GM12891 (cell line): ENCODE measurements at regions not wholly inside any gene's neighbourhood (a gene's known extent, or its start where the extent isn't known, plus 50 kb on each side); places are given as distances from the start of the nearest gene placed in this dataset.

Source experiments
- POLR2A ChIP-seq: IDR thresholded peaks from 2 replicates; pipeline ENCODE4 v1.6.1; 2011; ENCODE audit warnings: low read depth, low read length, control low read depth
- POLR2AphosphoS5 ChIP-seq: IDR thresholded peaks from 2 replicates; pipeline ENCODE4 v1.6.1; 2011; ENCODE audit warnings: low read depth, low read length, control low read depth

GRCh38 chr18:57211776-57212175, 64.9 kb downstream of the BOD1L2 start:
- TF ChIP-seq POLR2A (no peak), POLR2AphosphoS5 (no peak)
